GM10266 (cell line): ENCODE measurements at regions not wholly inside any gene's neighbourhood (a gene's known extent, or its start where the extent isn't known, plus 50 kb on each side); places are given as distances from the start of the nearest gene placed in this dataset.

Experiments
- DNase-seq: peaks from one replicate; pipeline ENCODE4 v3.0.0; 2012; ENCODE audit errors: extremely low spot score
- CTCF ChIP-seq: IDR thresholded peaks from 2 replicates; pipeline ENCODE4 v1.5.1; 2012; ENCODE audit warnings: mild to moderate bottlenecking, low read depth; ENCODE audit not compliant: control insufficient read depth, insufficient read depth; ENCODE audit errors: missing control alignments

- DNase-seq: no peak
- no peak for TF ChIP-seq CTCF
Observed at GRCh38 chr11:82225930-82226329, 507.7 kb downstream of the FAM181B start.

- no peak for DNase-seq
- no peak for TF ChIP-seq CTCF
Observed at GRCh38 chr11:82225502-82225901, 508.2 kb downstream of the FAM181B start.

GRCh38 chr11:82216927-82217570, 516.6 kb downstream of the FAM181B start:
- DNase-seq: no peak
- no peak for TF ChIP-seq CTCF

GRCh38 chr11:82210011-82210410, 523.7 kb downstream of the FAM181B start:
- no peak for TF ChIP-seq CTCF
- DNase-seq: no peak

- no peak for TF ChIP-seq CTCF
- DNase-seq: no peak
Observed at GRCh38 chr11:82195283-82195682, 538.4 kb downstream of the FAM181B start.

- no peak for TF ChIP-seq CTCF
- no peak for DNase-seq
Observed at GRCh38 chr11:82194521-82194920, 539.1 kb downstream of the FAM181B start.

- DNase-seq: no peak
- TF ChIP-seq CTCF: no peak
Observed at GRCh38 chr11:82191695-82192094, 542.0 kb downstream of the FAM181B start.
